BJ (cell line): ENCODE measurements at regions not wholly inside any gene's neighbourhood (a gene's known extent, or its start where the extent isn't known, plus 50 kb on each side); places are given as distances from the start of the nearest gene placed in this dataset.
A peak's percentile ranks its signal among the peaks of the same experiment; 100 is the strongest.

ENCODE experiments used
- CTCF ChIA-PET: fragments of 350-600 bp; formaldehyde crosslinking; extraction: SDS; loops from one replicate; lab custom pipeline; 2021; ENCODE audit warnings: antibody characterized with exemption, inconsistent platforms; lab: Yijun Ruan, JAX
- POLR2A ChIA-PET: fragments of 300-600 bp; sonication (Branson Sonifier 250); formaldehyde crosslinking; extraction: SDS; loops from one replicate; lab custom pipeline; 2021; ENCODE audit warnings: antibody characterized with exemption; lab: Charles Lee
- DNase-seq: peaks from one replicate; pipeline ENCODE4 v3.0.0-alpha.2; 2011; ENCODE audit warnings: low read depth
- H3K27me3 ChIP-seq: 2 replicates; pipeline ENCODE4 v1.6.0; 2011; ENCODE audit warnings: low read length; ENCODE audit not compliant: control insufficient read depth, insufficient read depth
- H3K36me3 ChIP-seq: 2 replicates; pipeline ENCODE4 v1.5.1; 2011; ENCODE audit warnings: low read length; ENCODE audit not compliant: control insufficient read depth, insufficient read depth
- H3K4me3 ChIP-seq: 2 replicates; pipeline ENCODE4 v1.5.1; 2011; ENCODE audit warnings: low read depth, mild to moderate bottlenecking, control low read depth, low read length
- TF ChIP-seq, protein P1 (sequence below): IDR thresholded peaks from 2 replicates; pipeline ENCODE4 v1.5.1; 2011; ENCODE audit warnings: low read depth, mild to moderate bottlenecking, control low read depth, inconsistent platforms, low read length, moderate library complexity; ENCODE audit not compliant: insufficient read depth

DNA sequence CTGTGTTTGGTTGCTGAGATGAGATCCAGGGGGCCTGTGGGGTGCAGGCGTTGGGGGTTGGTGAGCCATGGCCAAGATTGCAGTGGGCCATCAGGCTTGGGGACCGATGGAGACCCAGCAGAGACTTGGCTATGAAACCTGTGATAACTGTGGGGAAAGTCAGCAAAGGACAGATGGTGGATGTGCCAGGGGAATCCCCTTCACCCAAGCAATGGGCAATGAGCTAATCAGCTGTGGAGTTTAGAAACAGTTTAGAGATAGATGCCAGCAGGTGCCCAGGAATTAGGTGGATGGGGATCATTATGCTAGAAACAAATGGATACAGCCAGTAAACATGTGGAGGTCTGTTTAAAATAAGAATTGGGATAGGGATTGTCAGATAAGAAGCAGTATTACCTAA, 151.4 kb upstream of the FERD3L start:
- CTCF ChIA-PET: no interaction called here

DNA sequence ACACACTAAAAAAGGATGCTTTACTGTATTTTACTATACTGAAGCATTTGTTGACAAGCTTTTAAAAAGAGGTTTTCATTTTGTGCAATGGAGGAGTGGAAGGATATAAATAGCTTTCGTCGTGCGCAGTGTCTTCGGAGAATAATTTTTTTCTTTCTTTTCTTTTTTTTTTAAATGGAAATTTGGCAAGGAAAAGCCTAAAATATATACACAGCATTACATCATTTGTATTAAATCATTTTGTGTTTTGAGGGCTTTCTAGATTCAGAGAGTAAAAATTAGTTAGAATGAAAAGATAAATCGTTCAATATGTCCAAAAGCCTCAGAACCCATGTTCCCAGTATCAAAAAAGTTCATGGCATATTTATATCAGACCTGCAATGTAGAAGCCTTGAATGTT, 150.2 kb upstream of the FERD3L start:
- Histone ChIP-seq H3K4me3 (no peak overlapping the region), H3K36me3 (no peaks in the 10 kb centered on the region), H3K27me3 (no peaks in the 10 kb centered on the region)
- POLR2A ChIA-PET: no interaction called here
- TF ChIP-seq, protein P1, sequence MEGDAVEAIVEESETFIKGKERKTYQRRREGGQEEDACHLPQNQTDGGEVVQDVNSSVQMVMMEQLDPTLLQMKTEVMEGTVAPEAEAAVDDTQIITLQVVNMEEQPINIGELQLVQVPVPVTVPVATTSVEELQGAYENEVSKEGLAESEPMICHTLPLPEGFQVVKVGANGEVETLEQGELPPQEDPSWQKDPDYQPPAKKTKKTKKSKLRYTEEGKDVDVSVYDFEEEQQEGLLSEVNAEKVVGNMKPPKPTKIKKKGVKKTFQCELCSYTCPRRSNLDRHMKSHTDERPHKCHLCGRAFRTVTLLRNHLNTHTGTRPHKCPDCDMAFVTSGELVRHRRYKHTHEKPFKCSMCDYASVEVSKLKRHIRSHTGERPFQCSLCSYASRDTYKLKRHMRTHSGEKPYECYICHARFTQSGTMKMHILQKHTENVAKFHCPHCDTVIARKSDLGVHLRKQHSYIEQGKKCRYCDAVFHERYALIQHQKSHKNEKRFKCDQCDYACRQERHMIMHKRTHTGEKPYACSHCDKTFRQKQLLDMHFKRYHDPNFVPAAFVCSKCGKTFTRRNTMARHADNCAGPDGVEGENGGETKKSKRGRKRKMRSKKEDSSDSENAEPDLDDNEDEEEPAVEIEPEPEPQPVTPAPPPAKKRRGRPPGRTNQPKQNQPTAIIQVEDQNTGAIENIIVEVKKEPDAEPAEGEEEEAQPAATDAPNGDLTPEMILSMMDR: no peak
- CTCF ChIA-PET: no interaction called here
- DNase-seq: no peak

More for the DNA sequence above, 151.4 kb upstream of the FERD3L start:
- Histone ChIP-seq H3K27me3 (no peaks in the 10 kb centered on the region), H3K4me3 (no peak overlapping the region), H3K36me3 (no peaks in the 10 kb centered on the region)
- TF ChIP-seq, protein P1: no peak
- POLR2A ChIA-PET: no interaction called here
- DNase-seq: no peak

DNA sequence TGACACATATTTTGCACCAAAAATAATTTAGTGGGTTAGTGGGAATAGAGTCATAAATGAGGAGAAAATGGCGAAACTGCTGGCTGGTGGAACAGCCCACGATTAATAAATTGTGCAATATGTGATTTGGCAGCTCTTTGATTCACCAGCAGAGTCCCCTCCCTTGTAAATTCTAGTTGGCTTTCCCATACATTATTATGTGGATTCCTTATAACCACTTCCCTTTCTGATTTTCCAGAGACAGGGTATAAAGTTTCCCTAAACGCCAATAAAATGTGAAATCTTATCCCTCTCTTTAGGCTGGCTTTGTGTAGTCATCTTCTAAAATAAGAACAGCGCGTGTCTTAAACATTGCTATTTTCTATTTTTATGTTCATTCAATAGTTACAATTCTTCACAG, 149.4 kb upstream of the FERD3L start:
- no peak overlapping the region for H3K4me3 ChIP-seq
- TF ChIP-seq, protein P1: no peak

DNA sequence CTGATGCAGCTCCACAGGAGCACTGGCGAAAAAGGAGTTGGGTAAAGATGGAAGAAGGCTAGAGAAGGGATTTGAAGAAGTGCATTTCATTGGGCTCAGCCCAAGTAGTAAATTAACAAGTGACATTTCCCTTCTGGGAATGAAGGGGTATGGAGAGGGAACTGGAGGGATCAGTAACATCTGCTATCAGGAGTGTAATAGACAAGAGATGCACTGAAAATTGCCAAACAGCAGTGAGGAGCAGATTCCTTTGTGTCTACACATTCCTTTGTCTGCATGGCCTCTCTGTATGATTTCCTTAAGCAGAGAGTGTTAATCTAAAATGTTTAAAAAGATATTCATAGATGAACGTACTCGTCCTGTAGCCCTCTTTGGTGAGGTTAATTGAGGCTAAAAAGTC, 148.2 kb upstream of the FERD3L start:
- DNase-seq: no peak
- ChIA-PET POLR2A (no interaction called here), CTCF (no interaction called here)
- TF ChIP-seq, protein P1: no peak
- H3K27me3 ChIP-seq: no peaks in the 10 kb centered on the region
- no peak overlapping the region for H3K4me3 ChIP-seq
- no peaks in the 10 kb centered on the region for H3K36me3 ChIP-seq

More for the DNA sequence above, 149.4 kb upstream of the FERD3L start:
- DNase-seq: peak; percentile 42
- ChIA-PET CTCF (no interaction called here), POLR2A (no interaction called here)
- no peaks in the 10 kb centered on the region for H3K36me3 ChIP-seq
- no peaks in the 10 kb centered on the region for H3K27me3 ChIP-seq

DNA sequence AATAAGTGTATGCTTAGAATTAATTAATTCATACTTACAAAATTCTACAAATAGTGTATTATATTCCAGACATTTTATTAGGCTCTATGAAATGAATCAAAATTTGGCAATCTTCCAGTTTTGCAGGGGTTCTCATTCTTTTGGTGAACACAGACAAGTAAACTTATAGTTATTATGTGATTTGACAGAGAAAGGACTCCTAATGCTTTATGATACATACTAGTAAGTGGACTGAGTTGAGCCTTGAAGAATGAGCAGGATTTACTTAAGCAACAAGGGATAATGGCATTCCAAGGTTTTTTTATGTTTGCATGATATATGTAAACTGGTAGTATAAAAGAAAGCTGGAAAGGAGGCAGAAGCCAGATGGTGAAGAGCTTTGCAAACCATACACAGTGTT, 145.7 kb upstream of the FERD3L start:
- CTCF ChIA-PET: no interaction called here
- POLR2A ChIA-PET: no interaction called here

More for the DNA sequence above, 145.7 kb upstream of the FERD3L start:
- H3K36me3 ChIP-seq: no peaks in the 10 kb centered on the region
- TF ChIP-seq, protein P1: no peak
- no peaks in the 10 kb centered on the region for H3K27me3 ChIP-seq
- no peak overlapping the region for H3K4me3 ChIP-seq
- DNase-seq: no peak
